K562 (cell line): ENCODE measurements at regions not wholly inside any gene's neighbourhood (a gene's known extent, or its start where the extent isn't known, plus 50 kb on each side); places are given as distances from the start of the nearest gene placed in this dataset.

Experiments
- CHD2 ChIP-seq: IDR thresholded peaks from 2 replicates; pipeline ENCODE4 v1.6.1; 2011; ENCODE audit warnings: low read depth, low read length
- CREB3L1 ChIP-seq: fragments of 450-650 bp; IDR thresholded peaks from 2 replicates; pipeline ENCODE4 v1.6.1; 2014; ENCODE audit warnings: low read depth, mild to moderate bottlenecking, moderate library complexity, borderline replicate concordance
- CTCFL ChIP-seq: IDR thresholded peaks from 2 replicates; pipeline ENCODE4 v1.6.1; 2011; ENCODE audit warnings: borderline replicate concordance, low read depth, mild to moderate bottlenecking, moderate library complexity, low read length; ENCODE audit not compliant: insufficient read depth, poor library complexity, severe bottlenecking
- GMEB1 ChIP-seq: fragments of 250-450 bp; sonication (Bioruptor Pico); IDR thresholded peaks from 2 replicates; pipeline ENCODE4 v1.4.0; 2020; ENCODE audit warnings: mild to moderate bottlenecking
- HMGN3 ChIP-seq: IDR thresholded peaks from 2 replicates; pipeline ENCODE4 v1.6.1; 2011; ENCODE audit warnings: borderline replicate concordance, low read depth, mild to moderate bottlenecking, mixed read lengths, low read length; ENCODE audit not compliant: insufficient read length; ENCODE audit errors: extremely low read depth
- KLF10 ChIP-seq: fragments of 250-450 bp; sonication (Bioruptor Pico); IDR thresholded peaks from 2 replicates; pipeline ENCODE4 v1.6.1; 2021; ENCODE audit warnings: matching md5 sums
- NCOR1 ChIP-seq: fragments of 450-650 bp; IDR thresholded peaks from 2 replicates; pipeline ENCODE4 v1.6.1; 2016; ENCODE audit warnings: mild to moderate bottlenecking, moderate library complexity
- PHF8 ChIP-seq: fragments of 200-600 bp; sonication (generic); IDR thresholded peaks from 2 replicates; pipeline ENCODE4 v1.6.1; 2012; ENCODE audit warnings: mixed run types, mild to moderate bottlenecking, inconsistent platforms, low read length, moderate library complexity, borderline replicate concordance
- TOE1 ChIP-seq, 2 experiments: fragments of 450-650 bp in 1 of 2; sonication (generic) in 1 of 2; formaldehyde crosslinking in 1 of 2; IDR thresholded peaks; 2 replicates each; pipeline versions ENCODE4 v1.7.1 to v1.8.0; 2016 to 2022; ENCODE audit warnings: borderline replicate concordance in 2 of 2, mild to moderate bottlenecking in 2 of 2, antibody characterized with exemption in 1 of 2, inconsistent platforms in 1 of 2, low read depth in 1 of 2, missing genetic modification reagents in 1 of 2, moderate library complexity in 1 of 2
- ZKSCAN1 ChIP-seq: fragments of 150-350 bp; IDR thresholded peaks from 2 replicates; pipeline ENCODE4 v1.6.1; 2016; ENCODE audit warnings: low read depth, low read length
- TF ChIP-seq, protein P1 (sequence below): sonication (generic); formaldehyde crosslinking; IDR thresholded peaks from 2 replicates; pipeline ENCODE4 v1.8.0; 2022; ENCODE audit warnings: missing genetic modification reagents, mild to moderate bottlenecking, borderline replicate concordance
- TF ChIP-seq, protein P2 (sequence below): fragments of 450-650 bp; IDR thresholded peaks from 2 replicates; pipeline ENCODE4 v1.6.1; 2016; ENCODE audit warnings: borderline replicate concordance
- TF ChIP-seq, protein P3 (sequence below): IDR thresholded peaks from 2 replicates; pipeline ENCODE4 v1.6.1; 2016; ENCODE audit warnings: missing genetic modification characterization, missing compliant biosample characterization

DNA sequence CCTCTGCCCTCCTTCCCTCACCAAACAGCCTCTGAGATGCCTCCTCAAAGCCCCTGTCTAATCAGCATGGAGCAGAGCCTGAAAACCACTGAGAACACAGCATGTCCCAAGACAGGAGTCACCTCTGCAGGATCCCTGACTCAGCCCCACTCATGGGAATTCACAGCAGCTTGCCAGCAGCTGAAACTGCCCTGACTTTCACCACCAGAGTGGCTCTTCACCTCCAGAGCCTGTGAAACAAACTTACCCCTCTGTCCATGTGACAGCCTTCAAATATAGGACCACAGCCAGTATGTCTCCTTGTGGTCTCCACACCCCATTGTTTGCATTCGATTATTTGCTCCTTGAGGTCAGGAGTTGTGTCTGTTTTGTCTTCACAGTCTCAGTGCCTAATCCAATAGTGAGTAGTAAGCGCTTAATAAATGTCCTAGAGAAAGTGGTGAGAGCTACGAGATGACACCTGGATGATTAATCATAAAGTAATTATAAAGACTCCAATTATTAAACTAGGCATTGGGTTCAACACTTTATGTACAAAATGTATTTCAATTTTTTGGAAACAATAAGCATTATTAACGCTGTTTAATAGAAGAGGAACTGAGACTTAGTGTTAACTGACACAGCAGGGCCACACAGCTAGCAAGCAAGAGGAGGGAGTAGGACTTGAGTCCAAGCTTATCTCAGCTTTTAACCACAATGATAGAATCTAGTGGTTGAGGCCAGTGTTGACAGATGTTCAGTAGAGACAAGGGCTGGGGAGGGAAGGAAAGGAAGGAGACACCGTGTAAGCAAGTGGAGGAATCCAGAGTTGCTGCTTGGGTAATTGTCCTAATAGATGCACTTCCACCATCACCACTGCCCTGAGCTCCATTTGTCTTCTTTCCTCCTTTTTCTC, 358.7 kb upstream of the TNP1 start (continued):
- TF ChIP-seq GMEB1 (CRISPR knock-in tag) (no peak), ZKSCAN1 (no peak), CTCFL (no peak), CHD2 (no peak), HMGN3 (peak; percentile 23), PHF8 (no peak), CREB3L1 (no peak), NCOR1 (no peak; the same call in 1 of the 2 replicates), TOE1 (IDR thresholded peaks at IDR 0.05; ENCODE audit: borderline replicate concordance) (no peak), TOE1 (CRISPR knock-in tag; IDR thresholded peaks at IDR 0.05; ENCODE audit: borderline replicate concordance, low read depth) (no peak), KLF10 (CRISPR knock-in tag) (no peak)
- TF ChIP-seq, protein P1, sequence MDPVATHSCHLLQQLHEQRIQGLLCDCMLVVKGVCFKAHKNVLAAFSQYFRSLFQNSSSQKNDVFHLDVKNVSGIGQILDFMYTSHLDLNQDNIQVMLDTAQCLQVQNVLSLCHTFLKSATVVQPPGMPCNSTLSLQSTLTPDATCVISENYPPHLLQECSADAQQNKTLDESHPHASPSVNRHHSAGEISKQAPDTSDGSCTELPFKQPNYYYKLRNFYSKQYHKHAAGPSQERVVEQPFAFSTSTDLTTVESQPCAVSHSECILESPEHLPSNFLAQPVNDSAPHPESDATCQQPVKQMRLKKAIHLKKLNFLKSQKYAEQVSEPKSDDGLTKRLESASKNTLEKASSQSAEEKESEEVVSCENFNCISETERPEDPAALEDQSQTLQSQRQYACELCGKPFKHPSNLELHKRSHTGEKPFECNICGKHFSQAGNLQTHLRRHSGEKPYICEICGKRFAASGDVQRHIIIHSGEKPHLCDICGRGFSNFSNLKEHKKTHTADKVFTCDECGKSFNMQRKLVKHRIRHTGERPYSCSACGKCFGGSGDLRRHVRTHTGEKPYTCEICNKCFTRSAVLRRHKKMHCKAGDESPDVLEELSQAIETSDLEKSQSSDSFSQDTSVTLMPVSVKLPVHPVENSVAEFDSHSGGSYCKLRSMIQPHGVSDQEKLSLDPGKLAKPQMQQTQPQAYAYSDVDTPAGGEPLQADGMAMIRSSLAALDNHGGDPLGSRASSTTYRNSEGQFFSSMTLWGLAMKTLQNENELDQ (CRISPR knock-in tag) = no peak
- TF ChIP-seq, protein P2, sequence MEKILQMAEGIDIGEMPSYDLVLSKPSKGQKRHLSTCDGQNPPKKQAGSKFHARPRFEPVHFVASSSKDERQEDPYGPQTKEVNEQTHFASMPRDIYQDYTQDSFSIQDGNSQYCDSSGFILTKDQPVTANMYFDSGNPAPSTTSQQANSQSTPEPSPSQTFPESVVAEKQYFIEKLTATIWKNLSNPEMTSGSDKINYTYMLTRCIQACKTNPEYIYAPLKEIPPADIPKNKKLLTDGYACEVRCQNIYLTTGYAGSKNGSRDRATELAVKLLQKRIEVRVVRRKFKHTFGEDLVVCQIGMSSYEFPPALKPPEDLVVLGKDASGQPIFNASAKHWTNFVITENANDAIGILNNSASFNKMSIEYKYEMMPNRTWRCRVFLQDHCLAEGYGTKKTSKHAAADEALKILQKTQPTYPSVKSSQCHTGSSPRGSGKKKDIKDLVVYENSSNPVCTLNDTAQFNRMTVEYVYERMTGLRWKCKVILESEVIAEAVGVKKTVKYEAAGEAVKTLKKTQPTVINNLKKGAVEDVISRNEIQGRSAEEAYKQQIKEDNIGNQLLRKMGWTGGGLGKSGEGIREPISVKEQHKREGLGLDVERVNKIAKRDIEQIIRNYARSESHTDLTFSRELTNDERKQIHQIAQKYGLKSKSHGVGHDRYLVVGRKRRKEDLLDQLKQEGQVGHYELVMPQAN = no peak
- TF ChIP-seq, protein P3, sequence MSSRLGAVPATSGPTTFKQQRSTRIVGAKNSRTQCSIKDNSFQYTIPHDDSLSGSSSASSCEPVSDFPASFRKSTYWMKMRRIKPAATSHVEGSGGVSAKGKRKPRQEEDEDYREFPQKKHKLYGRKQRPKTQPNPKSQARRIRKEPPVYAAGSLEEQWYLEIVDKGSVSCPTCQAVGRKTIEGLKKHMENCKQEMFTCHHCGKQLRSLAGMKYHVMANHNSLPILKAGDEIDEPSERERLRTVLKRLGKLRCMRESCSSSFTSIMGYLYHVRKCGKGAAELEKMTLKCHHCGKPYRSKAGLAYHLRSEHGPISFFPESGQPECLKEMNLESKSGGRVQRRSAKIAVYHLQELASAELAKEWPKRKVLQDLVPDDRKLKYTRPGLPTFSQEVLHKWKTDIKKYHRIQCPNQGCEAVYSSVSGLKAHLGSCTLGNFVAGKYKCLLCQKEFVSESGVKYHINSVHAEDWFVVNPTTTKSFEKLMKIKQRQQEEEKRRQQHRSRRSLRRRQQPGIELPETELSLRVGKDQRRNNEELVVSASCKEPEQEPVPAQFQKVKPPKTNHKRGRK (tag) = no peak
